Mesendoderm (in vitro differentiated cells): ENCODE measurements at regions not wholly inside any gene's neighbourhood (a gene's known extent, or its start where the extent isn't known, plus 50 kb on each side); places are given as distances from the start of the nearest gene placed in this dataset.

Source experiments
- DNase-seq: peaks from one replicate; pipeline ENCODE4 v3.0.0; 2013
- H2AK5ac ChIP-seq: 2 replicates; pipeline ENCODE4 v1.6.1; 2013; ENCODE audit warnings: low read length, inconsistent platforms
- H2BK120ac ChIP-seq: 2 replicates; pipeline ENCODE4 v1.6.1; 2013; ENCODE audit warnings: low read depth, mild to moderate bottlenecking, low read length, moderate library complexity, mixed read lengths
- H2BK15ac ChIP-seq: replicated peaks from 2 replicates; pipeline ENCODE4 v1.6.1; 2013; ENCODE audit warnings: low read depth, mild to moderate bottlenecking, moderate library complexity
- H2BK5ac ChIP-seq: 2 replicates; pipeline ENCODE4 v1.6.1; 2013; ENCODE audit warnings: low read length, inconsistent platforms
- H3K18ac ChIP-seq: 2 replicates; pipeline ENCODE4 v1.6.1; 2013; ENCODE audit warnings: mild to moderate bottlenecking, low read length, mixed read lengths
- H3K23ac ChIP-seq: one replicate; pipeline ENCODE4 v1.6.1; 2013; ENCODE audit warnings: low read length
- H3K27ac ChIP-seq: 2 replicates; pipeline ENCODE4 v1.5.1; 2013; ENCODE audit warnings: low read depth, mild to moderate bottlenecking, inconsistent platforms, low read length, moderate library complexity
- H3K27me3 ChIP-seq: 2 replicates; pipeline ENCODE4 v1.6.1; 2013; ENCODE audit warnings: low read length, control low read depth, mild to moderate bottlenecking, inconsistent platforms; ENCODE audit not compliant: insufficient read depth, poor library complexity
- H3K36me3 ChIP-seq: 2 replicates; pipeline ENCODE4 v1.6.1; 2013; ENCODE audit warnings: low read length, inconsistent platforms; ENCODE audit not compliant: control insufficient read depth, insufficient read depth
- H3K4ac ChIP-seq: one replicate; pipeline ENCODE4 v1.6.1; 2013; ENCODE audit warnings: low read depth, mild to moderate bottlenecking, low read length, moderate library complexity
- H3K4me1 ChIP-seq: 2 replicates; pipeline ENCODE4 v1.6.1; 2013; ENCODE audit warnings: low read depth, low read length, inconsistent platforms; ENCODE audit not compliant: control insufficient read depth
- H3K4me2 ChIP-seq: 2 replicates; pipeline ENCODE4 v1.6.1; 2013; ENCODE audit warnings: low read length
- H3K4me3 ChIP-seq: 2 replicates; pipeline ENCODE4 v1.5.1; 2013; ENCODE audit warnings: mild to moderate bottlenecking, low read length
- H3K56ac ChIP-seq: one replicate; pipeline ENCODE4 v1.6.1; 2013; ENCODE audit warnings: low read length
- H3K79me1 ChIP-seq: 2 replicates; pipeline ENCODE4 v1.6.1; 2013; ENCODE audit warnings: low read length, inconsistent platforms
- H3K79me2 ChIP-seq: 2 replicates; pipeline ENCODE4 v1.6.1; 2013; ENCODE audit warnings: mild to moderate bottlenecking, low read length; ENCODE audit not compliant: control insufficient read depth, insufficient read depth
- H3K9ac ChIP-seq: 2 replicates; pipeline ENCODE4 v1.6.1; 2013; ENCODE audit warnings: low read length, inconsistent platforms
- H4K5ac ChIP-seq: one replicate; pipeline ENCODE4 v1.6.1; 2013; ENCODE audit warnings: low read length
- H4K8ac ChIP-seq: one replicate; pipeline ENCODE4 v1.6.1; 2013; ENCODE audit warnings: low read depth, mild to moderate bottlenecking, control low read depth, low read length, moderate library complexity
- WGBS: extraction: QIAGEN DNeasy Blood & Tissue Kit; methylation state at CpG from one replicate; pipeline ENCODE4 v1.1.7; 2013; ENCODE audit warnings: low lambda C conversion rate, missing lambda C conversion rate; ENCODE audit not compliant: insufficient coverage; ENCODE audit errors: extremely low coverage; 5-methylcytosine and 5-hydroxymethylcytosine counted together

- Histone ChIP-seq H3K27me3 (no peaks in the 10 kb centered on the region), H3K36me3 (no peaks in the 10 kb centered on the region), H3K4me2 (no peak overlapping the region), H2BK15ac (no peak overlapping the region), H3K79me2 (no peaks in the 10 kb centered on the region), H3K4ac (no peak overlapping the region), H3K18ac (no peak overlapping the region), H3K27ac (no peak overlapping the region), H3K9ac (no peak overlapping the region), H2BK5ac (no peak overlapping the region), H4K5ac (no peak overlapping the region), H3K79me1 (no peaks in the 10 kb centered on the region), H4K8ac (no peak overlapping the region), H2BK120ac (no peak overlapping the region), H2AK5ac (no peak overlapping the region), H3K4me3 (no peak overlapping the region), H3K4me1 (no peaks in the 10 kb centered on the region), H3K23ac (no peak overlapping the region), H3K56ac (no peak overlapping the region)
- WGBS: no CpG with 5 or more reads among the region's 2 CpGs
- no peak for DNase-seq
These were observed 70.2 kb upstream of the PHF24 start for GRCh38 chr9:34887841-34888240.

GRCh38 chr9:34884747-34885189 lies 73.3 kb upstream of the PHF24 start:
- H4K8ac ChIP-seq: no peak overlapping the region
- no peak overlapping the region for H3K4me3 ChIP-seq
- H3K79me1 ChIP-seq: no peaks in the 10 kb centered on the region
- no peak overlapping the region for H2BK15ac ChIP-seq
- no peak overlapping the region for H3K23ac ChIP-seq
- no peak overlapping the region for H2BK5ac ChIP-seq
- DNase-seq: no peak
- no peak overlapping the region for H3K56ac ChIP-seq
- no peak overlapping the region for H3K4ac ChIP-seq
- H3K18ac ChIP-seq: no peak overlapping the region
- no CpG with 5 or more reads among the region's 2 CpGs for WGBS
- H3K79me2 ChIP-seq: no peaks in the 10 kb centered on the region
- no peak overlapping the region for H3K4me2 ChIP-seq
- H3K36me3 ChIP-seq: no peaks in the 10 kb centered on the region
- H3K4me1 ChIP-seq: no peaks in the 10 kb centered on the region
- H2AK5ac ChIP-seq: no peak overlapping the region
- H3K27me3 ChIP-seq: no peaks in the 10 kb centered on the region
- no peak overlapping the region for H3K27ac ChIP-seq
- H2BK120ac ChIP-seq: no peak overlapping the region
- no peak overlapping the region for H3K9ac ChIP-seq
- no peak overlapping the region for H4K5ac ChIP-seq

- H3K4me2 ChIP-seq: no peak overlapping the region
- no peak overlapping the region for H3K56ac ChIP-seq
- H3K9ac ChIP-seq: no peak overlapping the region
- no peak overlapping the region for H2BK15ac ChIP-seq
- H2BK120ac ChIP-seq: no peak overlapping the region
- no peaks in the 10 kb centered on the region for H3K79me2 ChIP-seq
- no peaks in the 10 kb centered on the region for H3K27me3 ChIP-seq
- H3K23ac ChIP-seq: no peak overlapping the region
- H3K36me3 ChIP-seq: no peaks in the 10 kb centered on the region
- no peak overlapping the region for H3K4ac ChIP-seq
- no peak overlapping the region for H4K5ac ChIP-seq
- H3K18ac ChIP-seq: no peak overlapping the region
- H4K8ac ChIP-seq: no peak overlapping the region
- H3K4me1 ChIP-seq: no peaks in the 10 kb centered on the region
- no peak overlapping the region for H3K27ac ChIP-seq
- H3K4me3 ChIP-seq: no peak overlapping the region
- H3K79me1 ChIP-seq: no peaks in the 10 kb centered on the region
- WGBS: no CpG with 5 or more reads among the region's 3 CpGs
- no peak for DNase-seq
- no peak overlapping the region for H2BK5ac ChIP-seq
- no peak overlapping the region for H2AK5ac ChIP-seq
These were observed 82.0 kb upstream of the PHF24 start for GRCh38 chr9:34876096-34876495.

GRCh38 chr9:34869390-34869789 lies 88.7 kb upstream of the PHF24 start:
- Histone ChIP-seq H3K79me2 (no peaks in the 10 kb centered on the region), H2BK120ac (no peak overlapping the region), H3K27me3 (no peaks in the 10 kb centered on the region), H3K4me2 (no peak overlapping the region), H2BK15ac (no peak overlapping the region), H3K56ac (no peak overlapping the region), H3K27ac (no peak overlapping the region), H3K79me1 (no peaks in the 10 kb centered on the region), H3K4ac (no peak overlapping the region), H3K9ac (no peak overlapping the region), H3K23ac (no peak overlapping the region), H4K5ac (no peak overlapping the region), H2BK5ac (no peak overlapping the region), H3K18ac (no peak overlapping the region), H3K36me3 (no peaks in the 10 kb centered on the region), H3K4me3 (no peak overlapping the region), H3K4me1 (no peaks in the 10 kb centered on the region), H2AK5ac (no peak overlapping the region), H4K8ac (no peak overlapping the region)
- no CpG with 5 or more reads among the region's 2 CpGs for WGBS
- peak; percentile 44 for DNase-seq

GRCh38 chr9:34866614-34867013 lies 91.5 kb upstream of the PHF24 start:
- H3K4me1 ChIP-seq: no peaks in the 10 kb centered on the region
- no peak overlapping the region for H3K4me3 ChIP-seq
- H2BK15ac ChIP-seq: no peak overlapping the region
- H3K9ac ChIP-seq: no peak overlapping the region
- no peaks in the 10 kb centered on the region for H3K27me3 ChIP-seq
- H4K5ac ChIP-seq: no peak overlapping the region
- no peak overlapping the region for H2BK120ac ChIP-seq
- H3K79me1 ChIP-seq: no peaks in the 10 kb centered on the region
- no peak overlapping the region for H3K18ac ChIP-seq
- no peak for DNase-seq
- no peak overlapping the region for H2BK5ac ChIP-seq
- no peak overlapping the region for H3K4me2 ChIP-seq
- no peak overlapping the region for H3K23ac ChIP-seq
- H3K27ac ChIP-seq: no peak overlapping the region
- H2AK5ac ChIP-seq: no peak overlapping the region
- no peak overlapping the region for H3K4ac ChIP-seq
- no peaks in the 10 kb centered on the region for H3K79me2 ChIP-seq
- H3K36me3 ChIP-seq: no peaks in the 10 kb centered on the region
- no peak overlapping the region for H3K56ac ChIP-seq
- no peak overlapping the region for H4K8ac ChIP-seq

- no peak overlapping the region for H3K4me2 ChIP-seq
- H3K23ac ChIP-seq: no peak overlapping the region
- H3K27me3 ChIP-seq: no peaks in the 10 kb centered on the region
- no peak for DNase-seq
- H2BK120ac ChIP-seq: no peak overlapping the region
- no peak overlapping the region for H3K4me3 ChIP-seq
- H3K9ac ChIP-seq: no peak overlapping the region
- no peaks in the 10 kb centered on the region for H3K79me1 ChIP-seq
- no peak overlapping the region for H3K4ac ChIP-seq
- H3K56ac ChIP-seq: no peak overlapping the region
- H3K79me2 ChIP-seq: no peaks in the 10 kb centered on the region
- H2BK15ac ChIP-seq: no peak overlapping the region
- H3K4me1 ChIP-seq: no peaks in the 10 kb centered on the region
- H3K27ac ChIP-seq: no peak overlapping the region
- H2BK5ac ChIP-seq: no peak overlapping the region
- H3K18ac ChIP-seq: no peak overlapping the region
- no peak overlapping the region for H4K8ac ChIP-seq
- no CpG with 5 or more reads among the region's 1 CpG for WGBS
- no peak overlapping the region for H2AK5ac ChIP-seq
- no peak overlapping the region for H4K5ac ChIP-seq
- no peaks in the 10 kb centered on the region for H3K36me3 ChIP-seq
These were observed 94.7 kb upstream of the PHF24 start for GRCh38 chr9:34863426-34863825.
